OCI-LY7 (cell line): ENCODE measurements at regions not wholly inside any gene's neighbourhood (a gene's known extent, or its start where the extent isn't known, plus 50 kb on each side); places are given as distances from the start of the nearest gene placed in this dataset. TPM values are rescaled to one million over a fixed set of nuclear protein-coding genes. Genes with fewer than 3 reads are reported as not detected.

ENCODE experiments used
- BruUV-seq: library from RNA; stranded (reverse); fragments of 400-500 nt; replicated peaks from 2 replicates; lab custom pipeline; 2021; lab: Mats Ljungman, UMichigan
- CTCF ChIA-PET: fragments of 300-600 bp; sonication (Branson Sonifier 250); formaldehyde crosslinking; loops from one replicate; lab custom pipeline; 2022; ENCODE audit warnings: antibody characterized with exemption; ENCODE audit not compliant: unreplicated experiment; lab: Charles Lee
- POLR2A ChIA-PET: fragments of 300-600 bp; sonication (Branson Sonifier 250); formaldehyde crosslinking; loops from one replicate; lab custom pipeline; 2022; ENCODE audit warnings: antibody characterized with exemption; lab: Charles Lee
- DNase-seq: peaks from one replicate; pipeline ENCODE4 v3.0.0-alpha.2; 2015; ENCODE audit warnings: low spot score
- H2AFZ ChIP-seq: fragments of 200-600 bp; sonication (generic), shearing (Covaris generic); 2 replicates; pipeline ENCODE4 v1.6.1; 2014; ENCODE audit warnings: mild to moderate bottlenecking, antibody characterized with exemption, low read length, moderate library complexity
- H3K27ac ChIP-seq: fragments of 200-600 bp; sonication (generic); 2 replicates; pipeline ENCODE4 v1.5.1; 2014; ENCODE audit warnings: mixed run types, low read depth, mild to moderate bottlenecking, moderate library complexity, low read length, inconsistent platforms; ENCODE audit not compliant: poor library complexity, severe bottlenecking
- H3K36me3 ChIP-seq: fragments of 200-600 bp; sonication (generic); 2 replicates; pipeline ENCODE4 v1.6.1; 2014; ENCODE audit warnings: mild to moderate bottlenecking, antibody characterized with exemption, low read length, moderate library complexity, mixed read lengths; ENCODE audit not compliant: insufficient read depth
- H3K4me1 ChIP-seq: fragments of 200-600 bp; sonication (generic); 2 replicates; pipeline ENCODE4 v1.5.1; 2014; ENCODE audit warnings: mild to moderate bottlenecking, low read length; ENCODE audit not compliant: insufficient read depth, poor library complexity, severe bottlenecking
- H3K4me2 ChIP-seq: fragments of 200-600 bp; sonication (generic); 2 replicates; pipeline ENCODE4 v1.6.1; 2014; ENCODE audit warnings: mild to moderate bottlenecking, low read length
- H3K4me3 ChIP-seq: fragments of 200-600 bp; sonication (generic); 2 replicates; pipeline ENCODE4 v1.5.1; 2014; ENCODE audit warnings: mild to moderate bottlenecking, low read depth, low read length; ENCODE audit not compliant: poor library complexity, severe bottlenecking
- H3K79me2 ChIP-seq: fragments of 200-600 bp; sonication (generic); 2 replicates; pipeline ENCODE4 v1.6.1; 2016; ENCODE audit warnings: low read depth, mild to moderate bottlenecking, low read length, moderate library complexity, mixed read lengths; ENCODE audit not compliant: insufficient read depth
- H3K9me2 ChIP-seq: fragments of 200-600 bp; sonication (generic); 2 replicates; pipeline ENCODE4 v1.6.1; 2016; ENCODE audit warnings: mild to moderate bottlenecking, low read length, mixed read lengths; ENCODE audit not compliant: insufficient read depth
- H3K9me3 ChIP-seq: fragments of 200-600 bp; sonication (generic); 2 replicates; pipeline ENCODE4 v1.6.1; 2014; ENCODE audit warnings: mild to moderate bottlenecking, mixed run types, low read length, mixed read lengths
- H4K20me1 ChIP-seq: fragments of 200-600 bp; sonication (generic); 2 replicates; pipeline ENCODE4 v1.6.1; 2014; ENCODE audit warnings: mild to moderate bottlenecking, antibody characterized with exemption, low read length, moderate library complexity, mixed read lengths; ENCODE audit not compliant: insufficient read depth
- CTCF ChIP-seq: fragments of 200-600 bp; sonication (generic); conservative IDR thresholded peaks from 2 replicates; pipeline ENCODE4 v1.5.1; 2014; ENCODE audit warnings: mild to moderate bottlenecking, antibody characterized with exemption, low read length, moderate library complexity, mixed read lengths
- EZH2phosphoT487 ChIP-seq: fragments of 200-600 bp; sonication (generic); IDR thresholded peaks from 2 replicates; pipeline ENCODE4 v1.6.1; 2018; ENCODE audit warnings: low read depth, borderline replicate concordance, mild to moderate bottlenecking, mixed run types, antibody characterized with exemption, low read length, moderate library complexity, mixed read lengths
- intact Hi-C: fragments of 100-400 bp; cut with micrococcal nuclease; formaldehyde crosslinking; loops from one replicate; pipeline ENCODE4 v1.10.0; 2022; ENCODE audit not compliant: unreplicated experiment
- small RNA-seq: library from RNA; depleted of rRNA; stranded (forward); fragments of <200 nt; gene quantifications from one replicate; pipeline ENCODE3, GENCODE V24; 2014

GRCh38 chr11:15912825-15913224 is 443.5 kb downstream of the SOX6 start:
- CTCF ChIA-PET: no interaction called here
- H3K4me1 ChIP-seq: no peaks in the 10 kb centered on the region

GRCh38 chr11:15913261-15913660 is 443.1 kb downstream of the SOX6 start:
- no peaks in the 10 kb centered on the region for H3K4me1 ChIP-seq
- DNase-seq: no peak
- intact Hi-C loops: no loop called here
- no peak overlapping the region for H3K27ac ChIP-seq
- ChIA-PET POLR2A (no interaction called here), CTCF (no interaction called here)
- no peaks in the 10 kb centered on the region for H3K9me2 ChIP-seq
- H3K4me2 ChIP-seq: no peak overlapping the region
- BruUV-seq: no TSS peak
- TF ChIP-seq CTCF: no peak
- no peak for TF ChIP-seq EZH2phosphoT487
- no peaks in the 10 kb centered on the region for H4K20me1 ChIP-seq
- H2AFZ ChIP-seq: no peak overlapping the region
- no peak overlapping the region for H3K4me3 ChIP-seq
- H3K36me3 ChIP-seq: no peaks in the 10 kb centered on the region
- no peaks in the 10 kb centered on the region for H3K79me2 ChIP-seq
- H3K9me3 ChIP-seq: no peaks in the 10 kb centered on the region

More at GRCh38 chr11:15912825-15913224, 443.5 kb downstream of the SOX6 start:
- Histone ChIP-seq H3K4me3 (no peak overlapping the region), H3K27ac (no peak overlapping the region), H3K9me3 (no peaks in the 10 kb centered on the region), H4K20me1 (no peaks in the 10 kb centered on the region), H3K36me3 (no peaks in the 10 kb centered on the region), H3K79me2 (no peaks in the 10 kb centered on the region), H3K9me2 (no peaks in the 10 kb centered on the region), H3K4me2 (no peak overlapping the region), H2AFZ (no peak overlapping the region)
- intact Hi-C loops: no loop called here
- no TSS peak for BruUV-seq
- TF ChIP-seq CTCF: no peak
- TF ChIP-seq EZH2phosphoT487: no peak
- POLR2A ChIA-PET: no interaction called here
- no peak for DNase-seq

Small RNA genes lying in the stretch of these regions (small RNA-seq; reads per million reads assigned to genes)
- not detected for gene RF00324
